ENCODE measurements at regions not wholly inside any gene's neighbourhood (a gene's known extent, or its start where the extent isn't known, plus 50 kb on each side); places are given as distances from the start of the nearest gene placed in this dataset.

GRCh38 chr5:60209146-60209840 lies 315.8 kb upstream of the PDE4D start:
- Histone ChIP-seq H3K27me3 (ENCODE audit: control insufficient read depth, insufficient read depth, low read length) (no peaks in the 10 kb centered on the region), H4K20me1 (ENCODE audit: control insufficient read depth, extremely low read depth, insufficient read depth, low read length) (no peaks in the 10 kb centered on the region), H3K27ac (ENCODE audit: insufficient read depth, low read length) (no peak overlapping the region), H3K4me1 (ENCODE audit: control insufficient read depth, extremely low read depth, insufficient read depth, low read length) (no peaks in the 10 kb centered on the region), H3K4me2 (ENCODE audit: extremely low read depth, insufficient read depth, low read length) (no peak overlapping the region), H2AFZ (ENCODE audit: low read length) (no peak overlapping the region), H3K4me3 (replicated peaks in 1 of 4; ENCODE audit: control extremely low read depth in 1 of 4, insufficient read depth in 1 of 4, low read depth in 3 of 4, low read length in 4 of 4) (no peak overlapping the region), H3K9ac (ENCODE audit: insufficient read depth, low read length) (no peak overlapping the region), H3K36me3 (ENCODE audit: control insufficient read depth, insufficient read depth, low read length) (no peaks in the 10 kb centered on the region), H3K79me2 (ENCODE audit: control insufficient read depth, insufficient read depth, low read length) (no peaks in the 10 kb centered on the region), H3K9me3 (ENCODE audit: control insufficient read depth, insufficient read depth, low read depth, low read length) (no peaks in the 10 kb centered on the region)
- DNase-seq (ENCODE audit: low read depth in 2 of 2), result no peak
- TF ChIP-seq CTCF (conservative IDR thresholded peaks at IDR 0.05 in 1 of 2, IDR thresholded peaks at IDR 0.05 in 1 of 2; ENCODE audit: low read depth in 1 of 2, low read length in 2 of 2) (no peak), EZH2 (IDR thresholded peaks at IDR 0.05; ENCODE audit: low read length, missing control alignments) (no peak)

GRCh38 chr5:60208716-60209115 lies 315.2 kb upstream of the PDE4D start:
- Histone ChIP-seq H3K9me3 (ENCODE audit: control insufficient read depth, insufficient read depth, low read depth, low read length) (no peaks in the 10 kb centered on the region), H3K27me3 (ENCODE audit: control insufficient read depth, insufficient read depth, low read length) (no peaks in the 10 kb centered on the region)

DNA sequence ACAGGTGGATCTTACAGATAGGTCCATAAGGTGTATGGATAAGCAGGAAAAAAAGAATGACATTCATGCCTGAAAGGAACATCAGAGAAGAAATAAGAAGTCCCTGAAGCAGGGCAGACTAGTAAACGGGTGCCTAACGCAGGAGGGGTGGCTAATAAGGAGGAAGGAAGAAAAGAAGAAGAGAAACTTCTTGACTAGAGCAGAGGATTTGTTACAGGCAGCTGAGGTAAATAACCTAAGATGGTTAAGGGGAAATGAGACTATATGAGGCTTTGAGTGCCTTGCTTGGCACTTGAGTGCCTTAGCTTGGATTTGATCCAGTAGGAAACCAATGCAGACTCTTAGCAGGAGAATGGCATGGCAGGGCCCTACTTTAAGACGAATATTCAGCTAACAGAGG lies 313.5 kb upstream of the PDE4D start:
- Histone ChIP-seq H3K4me1 (ENCODE audit: control insufficient read depth, extremely low read depth, insufficient read depth, low read length) (no peaks in the 10 kb centered on the region), H3K4me3 (replicated peaks in 1 of 4; ENCODE audit: control extremely low read depth in 1 of 4, insufficient read depth in 1 of 4, low read depth in 3 of 4, low read length in 4 of 4) (no peak overlapping the region), H3K9me3 (ENCODE audit: control insufficient read depth, insufficient read depth, low read depth, low read length) (no peaks in the 10 kb centered on the region), H3K27ac (ENCODE audit: insufficient read depth, low read length) (no peak overlapping the region), H3K79me2 (ENCODE audit: control insufficient read depth, insufficient read depth, low read length) (no peaks in the 10 kb centered on the region), H2AFZ (ENCODE audit: low read length) (no peak overlapping the region), H3K9ac (ENCODE audit: insufficient read depth, low read length) (no peak overlapping the region), H3K4me2 (ENCODE audit: extremely low read depth, insufficient read depth, low read length) (no peak overlapping the region), H3K27me3 (ENCODE audit: control insufficient read depth, insufficient read depth, low read length) (no peaks in the 10 kb centered on the region), H4K20me1 (ENCODE audit: control insufficient read depth, extremely low read depth, insufficient read depth, low read length) (no peaks in the 10 kb centered on the region), H3K36me3 (ENCODE audit: control insufficient read depth, insufficient read depth, low read length) (no peaks in the 10 kb centered on the region)
- TF ChIP-seq CTCF (conservative IDR thresholded peaks at IDR 0.05 in 1 of 2, IDR thresholded peaks at IDR 0.05 in 1 of 2; ENCODE audit: low read depth in 1 of 2, low read length in 2 of 2) (no peak), EZH2 (IDR thresholded peaks at IDR 0.05; ENCODE audit: low read length, missing control alignments) (no peak)
- no peak for DNase-seq (ENCODE audit: low read depth in 2 of 2)

More at GRCh38 chr5:60208716-60209115, 315.2 kb upstream of the PDE4D start:
- Histone ChIP-seq H3K9ac (ENCODE audit: insufficient read depth, low read length) (no peak overlapping the region), H4K20me1 (ENCODE audit: control insufficient read depth, extremely low read depth, insufficient read depth, low read length) (no peaks in the 10 kb centered on the region), H3K4me2 (ENCODE audit: extremely low read depth, insufficient read depth, low read length) (no peak overlapping the region), H3K27ac (ENCODE audit: insufficient read depth, low read length) (no peak overlapping the region), H3K36me3 (ENCODE audit: control insufficient read depth, insufficient read depth, low read length) (no peaks in the 10 kb centered on the region), H3K4me3 (replicated peaks in 1 of 4; ENCODE audit: control extremely low read depth in 1 of 4, insufficient read depth in 1 of 4, low read depth in 3 of 4, low read length in 4 of 4) (no peak overlapping the region), H3K4me1 (ENCODE audit: control insufficient read depth, extremely low read depth, insufficient read depth, low read length) (no peaks in the 10 kb centered on the region), H3K79me2 (ENCODE audit: control insufficient read depth, insufficient read depth, low read length) (no peaks in the 10 kb centered on the region), H2AFZ (ENCODE audit: low read length) (no peak overlapping the region)
- DNase-seq (ENCODE audit: low read depth in 2 of 2), result no peak
- TF ChIP-seq EZH2 (IDR thresholded peaks at IDR 0.05; ENCODE audit: low read length, missing control alignments), result no peak
- no peak for TF ChIP-seq CTCF (conservative IDR thresholded peaks at IDR 0.05 in 1 of 2, IDR thresholded peaks at IDR 0.05 in 1 of 2; ENCODE audit: low read depth in 1 of 2, low read length in 2 of 2)
